GM13976 (cell line): ENCODE measurements at regions not wholly inside any gene's neighbourhood (a gene's known extent, or its start where the extent isn't known, plus 50 kb on each side); places are given as distances from the start of the nearest gene placed in this dataset.
A peak's percentile ranks its signal among the peaks of the same experiment; 100 is the strongest.

ENCODE experiments used
- DNase-seq: peaks from one replicate; pipeline ENCODE4 v3.0.0; 2012; ENCODE audit warnings: low spot score
- in situ Hi-C: fragments of 300-500 bp; cut with MboI; formaldehyde crosslinking; loops from one replicate; pipeline ENCODE4 v1.12.0; 2022; ENCODE audit warnings: low sequenced_read_pairs, mixed read lengths, inconsistent platforms; ENCODE audit not compliant: unreplicated experiment
- TF ChIP-seq, protein P1 (sequence below): IDR thresholded peaks from 2 replicates; pipeline ENCODE4 v1.5.1; 2012; ENCODE audit warnings: borderline replicate concordance, mild to moderate bottlenecking; ENCODE audit not compliant: insufficient read depth; ENCODE audit errors: extremely low read depth, missing control alignments, control extremely low read depth

DNA sequence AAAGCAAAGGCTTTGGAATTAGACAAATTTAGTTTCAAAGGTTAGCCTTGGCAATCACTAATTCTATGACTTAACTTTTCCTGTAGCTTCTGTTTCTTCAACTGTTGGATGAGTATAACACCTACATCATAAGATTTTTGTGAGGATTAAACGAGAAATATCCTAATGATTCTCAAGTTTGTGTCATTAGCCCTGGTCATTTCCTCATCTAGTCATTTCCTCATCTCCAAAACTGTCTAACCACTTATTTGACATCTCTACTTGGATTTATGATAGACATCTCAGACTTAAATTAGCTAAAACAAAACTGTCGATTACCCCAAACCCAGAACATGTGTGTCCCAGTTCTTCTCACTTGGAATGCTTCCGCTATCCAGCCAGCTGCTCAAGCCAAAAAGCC, 80.2 kb upstream of the CHODL start:
- in situ Hi-C loops, result no loop called here

DNA sequence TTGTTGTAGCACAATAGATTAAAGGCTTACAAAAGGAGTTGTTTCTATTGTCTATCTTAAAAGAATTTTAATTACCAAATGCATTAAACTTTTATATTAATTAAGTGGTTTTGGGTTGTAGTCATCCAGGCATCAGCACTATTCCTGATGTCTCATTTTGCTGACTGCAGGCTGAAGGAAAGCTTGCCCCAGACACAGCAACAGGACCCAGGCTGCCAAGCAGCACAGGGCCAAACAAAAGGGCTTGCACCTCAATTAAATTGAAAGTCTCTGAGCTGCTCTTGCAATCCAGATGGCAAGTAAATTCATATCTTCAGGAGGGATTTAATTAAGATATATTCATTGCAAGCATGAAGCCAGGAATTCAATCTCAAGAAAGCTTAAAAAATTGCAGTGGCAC, 80.7 kb upstream of the CHODL start:
- in situ Hi-C loops, result no loop called here
- DNase-seq, result no peak
- TF ChIP-seq, protein P1, sequence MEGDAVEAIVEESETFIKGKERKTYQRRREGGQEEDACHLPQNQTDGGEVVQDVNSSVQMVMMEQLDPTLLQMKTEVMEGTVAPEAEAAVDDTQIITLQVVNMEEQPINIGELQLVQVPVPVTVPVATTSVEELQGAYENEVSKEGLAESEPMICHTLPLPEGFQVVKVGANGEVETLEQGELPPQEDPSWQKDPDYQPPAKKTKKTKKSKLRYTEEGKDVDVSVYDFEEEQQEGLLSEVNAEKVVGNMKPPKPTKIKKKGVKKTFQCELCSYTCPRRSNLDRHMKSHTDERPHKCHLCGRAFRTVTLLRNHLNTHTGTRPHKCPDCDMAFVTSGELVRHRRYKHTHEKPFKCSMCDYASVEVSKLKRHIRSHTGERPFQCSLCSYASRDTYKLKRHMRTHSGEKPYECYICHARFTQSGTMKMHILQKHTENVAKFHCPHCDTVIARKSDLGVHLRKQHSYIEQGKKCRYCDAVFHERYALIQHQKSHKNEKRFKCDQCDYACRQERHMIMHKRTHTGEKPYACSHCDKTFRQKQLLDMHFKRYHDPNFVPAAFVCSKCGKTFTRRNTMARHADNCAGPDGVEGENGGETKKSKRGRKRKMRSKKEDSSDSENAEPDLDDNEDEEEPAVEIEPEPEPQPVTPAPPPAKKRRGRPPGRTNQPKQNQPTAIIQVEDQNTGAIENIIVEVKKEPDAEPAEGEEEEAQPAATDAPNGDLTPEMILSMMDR, result peak; percentile 1

More for the DNA sequence above, 80.2 kb upstream of the CHODL start:
- no peak for DNase-seq
- TF ChIP-seq, protein P1, result no peak

DNA sequence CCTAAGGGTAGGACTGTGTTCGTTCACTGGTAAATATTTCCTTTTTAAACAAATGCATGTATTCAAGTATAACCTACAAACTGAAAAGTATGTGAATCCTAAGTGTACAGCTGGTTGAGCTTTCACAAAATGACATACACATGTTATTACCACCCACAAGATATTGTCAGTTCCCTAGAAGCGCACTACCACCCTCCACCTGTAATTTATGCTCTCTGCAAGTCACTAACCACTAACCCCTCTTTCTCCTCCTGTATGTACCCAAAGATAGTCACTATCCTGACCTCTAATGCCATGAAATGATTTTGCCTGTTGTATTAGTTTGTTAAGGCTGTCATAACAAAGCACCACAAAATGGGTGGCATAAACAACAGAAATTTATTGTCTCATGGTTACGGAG, 82.8 kb upstream of the CHODL start:
- TF ChIP-seq, protein P1, result no peak
- DNase-seq, result no peak
- in situ Hi-C loops, result no loop called here

DNA sequence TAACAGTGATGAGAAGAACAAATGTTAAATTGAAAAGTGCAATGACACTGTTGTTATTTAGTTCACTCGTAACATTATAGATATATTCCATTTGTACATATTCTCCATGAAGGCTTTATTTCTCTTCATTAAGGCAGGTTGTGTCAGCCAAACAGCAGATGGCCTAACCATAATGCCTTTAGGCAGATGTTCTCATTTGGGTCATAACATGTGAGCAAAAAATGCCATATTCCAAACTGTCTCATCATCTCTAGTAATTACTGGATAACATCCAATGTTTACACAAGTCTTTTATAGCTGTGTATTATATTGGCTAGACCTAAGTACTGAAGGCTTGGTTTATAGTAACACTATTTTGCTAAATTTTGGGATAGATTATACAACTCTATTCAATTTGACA, 87.2 kb upstream of the CHODL start:
- TF ChIP-seq, protein P1, result no peak
- in situ Hi-C loops, result no loop called here
- no peak for DNase-seq

DNA sequence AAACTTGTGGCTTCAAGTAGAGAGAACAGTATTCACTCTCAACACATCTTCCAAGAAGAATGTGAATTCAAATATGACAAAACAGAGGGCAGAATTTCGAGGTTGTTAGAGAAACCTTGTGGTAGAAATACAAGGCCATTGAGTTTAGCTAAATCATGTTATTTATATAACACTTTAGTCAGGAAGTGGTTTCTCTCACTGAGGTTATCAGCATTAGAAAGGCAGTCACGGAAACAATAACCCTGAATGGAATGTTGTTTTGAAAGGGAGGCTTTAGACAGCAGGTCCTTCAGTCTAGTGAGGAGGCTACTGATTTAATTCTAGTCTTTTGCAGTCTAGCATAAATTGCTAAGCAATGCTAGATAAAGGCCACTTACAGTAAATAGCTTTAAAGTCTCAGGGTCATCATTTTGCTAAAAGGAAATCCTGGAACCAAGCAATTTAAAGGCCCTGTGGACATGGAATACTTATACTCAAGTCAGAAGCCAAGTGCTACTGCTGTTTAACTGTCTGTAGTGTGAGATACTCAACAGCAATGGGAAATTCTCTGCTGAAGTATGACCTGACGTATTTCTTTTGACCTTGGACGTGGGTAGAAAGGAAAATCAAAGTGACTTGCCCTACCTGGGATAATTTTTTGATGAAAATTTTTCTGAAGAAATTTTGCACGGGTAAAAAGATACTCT, 89.0 kb upstream of the CHODL start:
- in situ Hi-C loops, result no loop called here
- TF ChIP-seq, protein P1, result no peak
- no peak for DNase-seq

DNA sequence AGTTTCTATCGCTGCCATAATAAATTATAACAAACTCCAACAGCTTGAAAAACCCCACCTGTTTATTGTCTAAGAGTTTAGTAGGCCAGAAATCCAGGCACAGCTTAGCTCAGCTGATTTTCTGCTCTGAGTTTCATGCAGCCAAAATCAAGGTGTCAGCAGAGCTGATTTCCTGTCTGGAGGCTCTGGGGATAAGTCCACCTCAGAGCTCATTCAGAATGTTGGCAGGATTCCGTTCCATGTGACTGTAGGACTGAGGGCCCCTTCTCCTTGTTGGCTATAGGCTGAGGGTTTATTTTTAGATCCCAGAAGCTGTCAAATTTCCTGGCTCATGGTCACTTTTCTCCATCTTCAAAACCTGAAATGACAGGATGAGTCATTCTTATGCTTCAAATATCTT, 91.6 kb upstream of the CHODL start:
- TF ChIP-seq, protein P1, result no peak
- in situ Hi-C loops, result no loop called here
- no peak for DNase-seq
